ENCODE measurements at regions not wholly inside any gene's neighbourhood (a gene's known extent, or its start where the extent isn't known, plus 50 kb on each side); places are given as distances from the start of the nearest gene placed in this dataset.

DNA sequence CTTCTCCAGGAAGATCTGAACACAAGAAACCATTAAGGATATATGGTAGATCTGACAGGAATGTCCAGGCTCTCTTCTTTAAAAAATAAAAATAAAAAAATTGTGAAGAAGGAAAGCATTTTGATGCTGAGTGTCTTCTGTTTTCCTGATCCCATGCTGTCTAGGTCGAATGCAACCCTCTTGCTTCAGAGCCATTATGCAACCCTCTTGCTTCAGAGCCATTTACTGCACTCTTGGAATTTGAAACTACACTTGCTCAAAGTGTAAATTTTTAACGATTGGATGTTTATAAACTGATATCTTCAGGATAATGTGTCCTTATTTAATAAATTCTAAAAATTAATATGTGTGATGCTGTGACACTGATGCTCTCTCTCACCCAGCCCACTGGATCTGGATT is 505.1 kb downstream of the DNAH5 start:
- TF ChIP-seq, protein P1, sequence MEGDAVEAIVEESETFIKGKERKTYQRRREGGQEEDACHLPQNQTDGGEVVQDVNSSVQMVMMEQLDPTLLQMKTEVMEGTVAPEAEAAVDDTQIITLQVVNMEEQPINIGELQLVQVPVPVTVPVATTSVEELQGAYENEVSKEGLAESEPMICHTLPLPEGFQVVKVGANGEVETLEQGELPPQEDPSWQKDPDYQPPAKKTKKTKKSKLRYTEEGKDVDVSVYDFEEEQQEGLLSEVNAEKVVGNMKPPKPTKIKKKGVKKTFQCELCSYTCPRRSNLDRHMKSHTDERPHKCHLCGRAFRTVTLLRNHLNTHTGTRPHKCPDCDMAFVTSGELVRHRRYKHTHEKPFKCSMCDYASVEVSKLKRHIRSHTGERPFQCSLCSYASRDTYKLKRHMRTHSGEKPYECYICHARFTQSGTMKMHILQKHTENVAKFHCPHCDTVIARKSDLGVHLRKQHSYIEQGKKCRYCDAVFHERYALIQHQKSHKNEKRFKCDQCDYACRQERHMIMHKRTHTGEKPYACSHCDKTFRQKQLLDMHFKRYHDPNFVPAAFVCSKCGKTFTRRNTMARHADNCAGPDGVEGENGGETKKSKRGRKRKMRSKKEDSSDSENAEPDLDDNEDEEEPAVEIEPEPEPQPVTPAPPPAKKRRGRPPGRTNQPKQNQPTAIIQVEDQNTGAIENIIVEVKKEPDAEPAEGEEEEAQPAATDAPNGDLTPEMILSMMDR (IDR thresholded peaks at IDR 0.05), result no peak
- TF ChIP-seq POLR2A (IDR thresholded peaks at IDR 0.05; ENCODE audit: low read depth) (no peak), POLR2AphosphoS5 (IDR thresholded peaks at IDR 0.05) (no peak)

Data from esophagus muscularis mucosa (tissue), 3 donors.